HFFc6 (cell line): ENCODE measurements at regions not wholly inside any gene's neighbourhood (a gene's known extent, or its start where the extent isn't known, plus 50 kb on each side); places are given as distances from the start of the nearest gene placed in this dataset.

Experiments
- DNase-seq: peaks from one replicate; pipeline ENCODE4 v3.0.0-alpha.2; 2018
- H3K27ac Mint-ChIP-seq: 2 replicates; pipeline ENCODE4 v1.8.0; 2020; ENCODE audit warnings: mild to moderate bottlenecking, mixed read lengths
- H3K27me3 Mint-ChIP-seq: 2 replicates; pipeline ENCODE4 v1.8.0; 2021; ENCODE audit warnings: mild to moderate bottlenecking, moderate library complexity, mixed read lengths; ENCODE audit not compliant: insufficient read depth
- H3K36me3 Mint-ChIP-seq: 2 replicates; pipeline ENCODE4 v1.8.0; 2021; ENCODE audit warnings: low read depth, mixed read lengths
- H3K4me1 Mint-ChIP-seq: 2 replicates; pipeline ENCODE4 v1.8.0; 2020; ENCODE audit warnings: low read depth, mixed read lengths
- H3K4me3 Mint-ChIP-seq: 2 replicates; pipeline ENCODE4 v1.8.0; 2020; ENCODE audit warnings: mild to moderate bottlenecking, moderate library complexity, mixed read lengths
- H3K9me3 Mint-ChIP-seq: 2 replicates; pipeline ENCODE4 v1.8.0; 2020; ENCODE audit warnings: mild to moderate bottlenecking, mixed read lengths
- TF ChIP-seq, protein P1 (sequence below): fragments of 200-600 bp; sonication (generic); IDR thresholded peaks from 2 replicates; pipeline ENCODE4 v1.5.0; 2021; ENCODE audit warnings: antibody characterized with exemption, mild to moderate bottlenecking

- Mint-ChIP-seq H3K9me3 (peaks cover 17% of the 10 kb centered on the region), H3K27ac (no peak overlapping the region; the same call in 1 of the 2 replicates), H3K4me1 (peaks cover 77% of the 10 kb centered on the region), H3K4me3 (no peak overlapping the region), H3K27me3 (no peaks in the 10 kb centered on the region; the same call in 1 of the 2 replicates), H3K36me3 (peaks cover 56% of the 10 kb centered on the region)
- TF ChIP-seq, protein P1, sequence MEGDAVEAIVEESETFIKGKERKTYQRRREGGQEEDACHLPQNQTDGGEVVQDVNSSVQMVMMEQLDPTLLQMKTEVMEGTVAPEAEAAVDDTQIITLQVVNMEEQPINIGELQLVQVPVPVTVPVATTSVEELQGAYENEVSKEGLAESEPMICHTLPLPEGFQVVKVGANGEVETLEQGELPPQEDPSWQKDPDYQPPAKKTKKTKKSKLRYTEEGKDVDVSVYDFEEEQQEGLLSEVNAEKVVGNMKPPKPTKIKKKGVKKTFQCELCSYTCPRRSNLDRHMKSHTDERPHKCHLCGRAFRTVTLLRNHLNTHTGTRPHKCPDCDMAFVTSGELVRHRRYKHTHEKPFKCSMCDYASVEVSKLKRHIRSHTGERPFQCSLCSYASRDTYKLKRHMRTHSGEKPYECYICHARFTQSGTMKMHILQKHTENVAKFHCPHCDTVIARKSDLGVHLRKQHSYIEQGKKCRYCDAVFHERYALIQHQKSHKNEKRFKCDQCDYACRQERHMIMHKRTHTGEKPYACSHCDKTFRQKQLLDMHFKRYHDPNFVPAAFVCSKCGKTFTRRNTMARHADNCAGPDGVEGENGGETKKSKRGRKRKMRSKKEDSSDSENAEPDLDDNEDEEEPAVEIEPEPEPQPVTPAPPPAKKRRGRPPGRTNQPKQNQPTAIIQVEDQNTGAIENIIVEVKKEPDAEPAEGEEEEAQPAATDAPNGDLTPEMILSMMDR: no peak
- DNase-seq: no peak
Observed at GRCh38 chr11:69348414-69349235, 54.7 kb downstream of the MYEOV start.

DNA sequence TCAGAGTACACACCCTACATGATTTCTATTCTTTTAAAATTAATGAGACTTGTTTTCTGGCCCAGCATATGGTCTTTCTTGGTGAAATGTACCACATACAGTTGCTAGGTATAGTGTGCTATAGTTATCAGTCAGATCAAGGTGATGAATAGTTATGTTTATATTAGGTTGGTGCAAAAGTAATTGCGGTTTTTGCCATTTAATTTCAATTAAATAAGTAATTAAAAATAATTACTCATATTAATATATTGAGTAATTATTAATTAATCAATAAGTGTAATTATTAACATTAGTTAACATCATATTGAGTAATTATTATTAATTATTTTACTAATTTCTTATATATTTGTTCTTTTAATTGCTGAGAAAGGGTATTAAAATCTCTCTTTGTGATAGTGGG, 56.1 kb downstream of the MYEOV start:
- Mint-ChIP-seq H3K4me1 (peaks cover 65% of the 10 kb centered on the region), H3K36me3 (peaks cover 50% of the 10 kb centered on the region), H3K27ac (peak overlapping the region; percentile 82), H3K9me3 (peaks cover 17% of the 10 kb centered on the region), H3K4me3 (peak overlapping the region; percentile 48), H3K27me3 (no peaks in the 10 kb centered on the region; the same call in 1 of the 2 replicates)
- TF ChIP-seq, protein P1: no peak
- no peak for DNase-seq

- TF ChIP-seq, protein P1: no peak
- Mint-ChIP-seq H3K27me3 (no peaks in the 10 kb centered on the region; the same call in 1 of the 2 replicates), H3K9me3 (peaks cover 17% of the 10 kb centered on the region), H3K4me3 (peak overlapping the region; percentile 74; the same call in 1 of the 2 replicates), H3K36me3 (peaks cover 50% of the 10 kb centered on the region), H3K4me1 (peaks cover 62% of the 10 kb centered on the region), H3K27ac (peak overlapping the region; percentile 88)
- DNase-seq: no peak
Observed at GRCh38 chr11:69350596-69350995, 56.6 kb downstream of the MYEOV start.

- peak overlapping the region; percentile 74 for H3K4me3 Mint-ChIP-seq
- H3K36me3 Mint-ChIP-seq: peaks cover 44% of the 10 kb centered on the region
- peaks cover 55% of the 10 kb centered on the region for H3K4me1 Mint-ChIP-seq
- TF ChIP-seq, protein P1: no peak
- H3K27me3 Mint-ChIP-seq: no peaks in the 10 kb centered on the region; the same call in 1 of the 2 replicates
- DNase-seq: peak; percentile 67
- H3K27ac Mint-ChIP-seq: peak overlapping the region; percentile 88
- H3K9me3 Mint-ChIP-seq: peaks cover 17% of the 10 kb centered on the region
Observed at GRCh38 chr11:69351460-69351859, 57.5 kb downstream of the MYEOV start.

DNA sequence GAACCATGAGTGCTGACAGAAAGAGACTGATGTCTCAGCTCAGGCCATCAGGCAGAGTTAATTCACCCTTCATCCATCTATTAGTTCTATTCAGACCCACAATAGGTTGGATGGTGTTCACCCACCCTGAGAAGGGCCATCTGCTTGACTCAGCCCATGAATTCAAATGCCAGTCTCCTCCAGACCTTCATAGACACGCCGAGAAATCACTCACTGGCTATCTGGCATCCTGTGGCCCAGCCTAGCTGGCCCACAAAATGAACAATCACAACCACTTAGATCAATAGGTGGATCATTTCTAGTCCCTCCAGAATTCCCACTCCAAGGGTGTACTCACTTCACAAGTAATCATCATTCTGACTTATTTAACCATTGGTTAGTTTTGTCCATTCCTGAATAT, 58.2 kb downstream of the MYEOV start:
- TF ChIP-seq, protein P1: no peak
- peak overlapping the region; percentile 88 for H3K27ac Mint-ChIP-seq
- H3K4me1 Mint-ChIP-seq: peaks cover 51% of the 10 kb centered on the region
- no peak for DNase-seq
- H3K4me3 Mint-ChIP-seq: peak overlapping the region; percentile 74
- peaks cover 17% of the 10 kb centered on the region for H3K9me3 Mint-ChIP-seq
- H3K27me3 Mint-ChIP-seq: no peaks in the 10 kb centered on the region; the same call in 1 of the 2 replicates
- H3K36me3 Mint-ChIP-seq: peaks cover 39% of the 10 kb centered on the region
